Caco-2 (cell line): ENCODE measurements at regions not wholly inside any gene's neighbourhood (a gene's known extent, or its start where the extent isn't known, plus 50 kb on each side); places are given as distances from the start of the nearest gene placed in this dataset.

Experiments
- BruUV-seq: library from RNA; stranded (reverse); fragments of 400-500 nt; replicated peaks from 2 replicates; lab custom pipeline; 2021; lab: Mats Ljungman, UMichigan
- CTCF ChIA-PET: fragments of 300-600 bp; sonication (Branson Sonifier 250); formaldehyde crosslinking; loops from one replicate; lab custom pipeline; 2022; ENCODE audit warnings: antibody characterized with exemption; lab: Charles Lee
- POLR2A ChIA-PET: fragments of 300-600 bp; sonication (Branson Sonifier 250); formaldehyde crosslinking; loops from one replicate; lab custom pipeline; 2022; ENCODE audit warnings: antibody characterized with exemption; lab: Charles Lee
- DNase-seq, 2 experiments: peaks; one replicate each; pipeline versions ENCODE4 v3.0.0 to v3.0.0-alpha.2; 2020 to 2022
- H3K27me3 ChIP-seq: replicated peaks from 2 replicates; pipeline ENCODE4 v1.6.0; 2011; ENCODE audit warnings: low read length; ENCODE audit not compliant: control insufficient read depth, insufficient read depth
- H3K36me3 ChIP-seq: 2 replicates; pipeline ENCODE4 v1.5.1; 2011; ENCODE audit warnings: low read length; ENCODE audit not compliant: control insufficient read depth, insufficient read depth
- H3K4me1 ChIP-seq: fragments of 250-450 bp; sonication (Bioruptor Pico); 2 replicates; pipeline ENCODE4 v1.5.1; 2020; ENCODE audit warnings: mild to moderate bottlenecking
- H3K4me3 ChIP-seq: 2 replicates; pipeline ENCODE4 v1.5.1; 2011; ENCODE audit warnings: low read depth, mild to moderate bottlenecking, control low read depth, low read length
- H3K9me3 ChIP-seq: fragments of 250-450 bp; sonication (Bioruptor Pico); 2 replicates; pipeline ENCODE4 v1.5.1; 2020; ENCODE audit warnings: mild to moderate bottlenecking, moderate library complexity
- H3K27ac Mint-ChIP-seq: one replicate; pipeline ENCODE4 v1.8.0; 2022; ENCODE audit warnings: mixed read lengths; ENCODE audit not compliant: unreplicated experiment
- H3K27me3 Mint-ChIP-seq: one replicate; pipeline ENCODE4 v1.8.0; 2022; ENCODE audit warnings: mixed read lengths; ENCODE audit not compliant: insufficient read depth, unreplicated experiment
- H3K36me3 Mint-ChIP-seq: one replicate; pipeline ENCODE4 v1.8.0; 2022; ENCODE audit warnings: mild to moderate bottlenecking, mixed read lengths; ENCODE audit not compliant: insufficient read depth, unreplicated experiment
- H3K4me1 Mint-ChIP-seq: one replicate; pipeline ENCODE4 v1.8.0; 2022; ENCODE audit warnings: low read depth, mixed read lengths; ENCODE audit not compliant: unreplicated experiment
- H3K4me3 Mint-ChIP-seq: one replicate; pipeline ENCODE4 v1.8.0; 2022; ENCODE audit warnings: mild to moderate bottlenecking, moderate library complexity, mixed read lengths; ENCODE audit not compliant: unreplicated experiment
- H3K9me3 Mint-ChIP-seq: one replicate; pipeline ENCODE4 v1.8.0; 2022; ENCODE audit warnings: mixed read lengths; ENCODE audit not compliant: unreplicated experiment
- intact Hi-C: fragments of 100-400 bp; cut with micrococcal nuclease; formaldehyde crosslinking; loops from one replicate; pipeline ENCODE4 v1.10.0; 2022; ENCODE audit not compliant: unreplicated experiment
- TF ChIP-seq, protein P1 (sequence below), 2 experiments: fragments of 200-600 bp in 1 of 2; IDR thresholded peaks; 1 replicate in 1 of 2; 2 replicates in 1 of 2; pipeline versions ENCODE4 v1.5.1 to v1.8.0; 2011 to 2022; ENCODE audit warnings: antibody characterized with exemption in 1 of 2, control low read depth in 1 of 2, inconsistent platforms in 1 of 2, low read depth in 1 of 2, low read length in 1 of 2, mild to moderate bottlenecking in 1 of 2, moderate library complexity in 1 of 2; ENCODE audit not compliant: insufficient read depth in 1 of 2, severe bottlenecking in 1 of 2, unreplicated experiment in 1 of 2

DNA sequence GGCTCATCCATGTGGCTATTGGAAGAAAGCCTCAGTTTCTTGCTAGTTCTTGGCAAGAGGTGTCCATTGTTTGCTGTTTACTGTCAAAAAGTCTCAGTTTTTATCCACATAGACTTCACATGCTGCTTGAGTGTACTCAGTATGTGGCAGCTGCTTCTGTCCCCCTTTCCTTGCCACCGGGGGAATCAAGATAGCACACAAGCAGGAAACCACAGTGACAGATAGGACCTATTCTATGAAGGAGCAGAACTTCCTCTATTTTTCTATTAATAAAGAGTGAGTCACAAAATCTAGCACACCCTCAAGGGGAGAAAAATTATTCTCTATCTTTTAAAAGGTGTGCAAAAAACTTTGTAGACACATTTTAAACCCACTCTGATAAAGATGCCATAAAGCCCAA lies 121.4 kb upstream of the GMNC start:
- H3K9me3 ChIP-seq = peaks cover 10% of the 10 kb centered on the region
- Mint-ChIP-seq H3K27me3 (no peaks in the 10 kb centered on the region), H3K36me3 (no peaks in the 10 kb centered on the region), H3K4me1 (no peaks in the 10 kb centered on the region), H3K9me3 (peaks cover 16% of the 10 kb centered on the region), H3K4me3 (no peak overlapping the region), H3K27ac (no peak overlapping the region)
- H3K27me3 ChIP-seq = no peaks in the 10 kb centered on the region
- no peak for DNase-seq
- H3K36me3 ChIP-seq = no peaks in the 10 kb centered on the region
- CTCF ChIA-PET = no interaction called here
- H3K4me3 ChIP-seq = no peak overlapping the region
- POLR2A ChIA-PET = no interaction called here
- intact Hi-C loops = no loop called here
- no TSS peak for BruUV-seq
- no peaks in the 10 kb centered on the region for H3K4me1 ChIP-seq
- TF ChIP-seq, protein P1, sequence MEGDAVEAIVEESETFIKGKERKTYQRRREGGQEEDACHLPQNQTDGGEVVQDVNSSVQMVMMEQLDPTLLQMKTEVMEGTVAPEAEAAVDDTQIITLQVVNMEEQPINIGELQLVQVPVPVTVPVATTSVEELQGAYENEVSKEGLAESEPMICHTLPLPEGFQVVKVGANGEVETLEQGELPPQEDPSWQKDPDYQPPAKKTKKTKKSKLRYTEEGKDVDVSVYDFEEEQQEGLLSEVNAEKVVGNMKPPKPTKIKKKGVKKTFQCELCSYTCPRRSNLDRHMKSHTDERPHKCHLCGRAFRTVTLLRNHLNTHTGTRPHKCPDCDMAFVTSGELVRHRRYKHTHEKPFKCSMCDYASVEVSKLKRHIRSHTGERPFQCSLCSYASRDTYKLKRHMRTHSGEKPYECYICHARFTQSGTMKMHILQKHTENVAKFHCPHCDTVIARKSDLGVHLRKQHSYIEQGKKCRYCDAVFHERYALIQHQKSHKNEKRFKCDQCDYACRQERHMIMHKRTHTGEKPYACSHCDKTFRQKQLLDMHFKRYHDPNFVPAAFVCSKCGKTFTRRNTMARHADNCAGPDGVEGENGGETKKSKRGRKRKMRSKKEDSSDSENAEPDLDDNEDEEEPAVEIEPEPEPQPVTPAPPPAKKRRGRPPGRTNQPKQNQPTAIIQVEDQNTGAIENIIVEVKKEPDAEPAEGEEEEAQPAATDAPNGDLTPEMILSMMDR (IDR thresholded peaks at IDR 0.05; ENCODE audit: insufficient read depth in 1 of 2, low read depth in 1 of 2, low read length in 1 of 2, severe bottlenecking in 1 of 2, unreplicated experiment in 1 of 2) = no peak

DNA sequence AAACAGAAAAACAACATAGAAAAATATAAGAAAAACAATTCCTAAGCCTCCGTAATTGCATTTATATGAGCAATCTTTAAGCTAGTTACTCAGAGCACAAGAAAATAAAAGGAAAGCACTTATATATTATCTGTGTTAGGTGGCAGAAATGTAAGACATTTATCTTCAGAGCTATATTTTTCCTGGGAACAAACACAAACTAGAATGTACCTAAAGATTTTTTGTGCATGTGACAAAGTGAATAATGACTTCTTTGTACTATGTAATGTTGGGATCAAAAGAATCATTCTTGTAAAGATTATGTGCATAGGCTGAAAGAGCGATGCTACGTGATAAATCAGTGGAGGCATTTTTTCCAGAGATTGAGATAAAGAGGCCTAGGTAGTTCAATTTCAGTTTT lies 111.3 kb upstream of the GMNC start:
- Histone ChIP-seq H3K4me3 (no peak overlapping the region), H3K4me1 (no peaks in the 10 kb centered on the region), H3K27me3 (no peaks in the 10 kb centered on the region), H3K9me3 (no peaks in the 10 kb centered on the region), H3K36me3 (no peaks in the 10 kb centered on the region)
- Mint-ChIP-seq H3K4me3 (no peak overlapping the region), H3K9me3 (no peaks in the 10 kb centered on the region), H3K36me3 (no peaks in the 10 kb centered on the region), H3K27me3 (peaks cover 2% of the 10 kb centered on the region), H3K4me1 (no peaks in the 10 kb centered on the region), H3K27ac (no peak overlapping the region)
- CTCF ChIA-PET = no interaction called here
- no TSS peak for BruUV-seq
- intact Hi-C loops = no loop called here
- DNase-seq = no peak
- POLR2A ChIA-PET = no interaction called here
- TF ChIP-seq, protein P1 (IDR thresholded peaks at IDR 0.05; ENCODE audit: insufficient read depth in 1 of 2, low read depth in 1 of 2, low read length in 1 of 2, severe bottlenecking in 1 of 2, unreplicated experiment in 1 of 2) = no peak

- H3K27ac Mint-ChIP-seq = no peak overlapping the region
- no peak for DNase-seq
- Histone ChIP-seq H3K4me1 (no peaks in the 10 kb centered on the region), H3K27me3 (no peaks in the 10 kb centered on the region), H3K36me3 (no peaks in the 10 kb centered on the region), H3K9me3 (no peaks in the 10 kb centered on the region), H3K4me3 (no peak overlapping the region)
- ChIA-PET POLR2A (no interaction called here), CTCF (no interaction called here)
- H3K9me3 Mint-ChIP-seq = no peaks in the 10 kb centered on the region
- H3K36me3 Mint-ChIP-seq = no peaks in the 10 kb centered on the region
- BruUV-seq = no TSS peak
- intact Hi-C loops = no loop called here
- no peak overlapping the region for H3K4me3 Mint-ChIP-seq
- TF ChIP-seq, protein P1 (IDR thresholded peaks at IDR 0.05; ENCODE audit: insufficient read depth in 1 of 2, low read depth in 1 of 2, low read length in 1 of 2, severe bottlenecking in 1 of 2, unreplicated experiment in 1 of 2) = no peak
- H3K4me1 Mint-ChIP-seq = no peaks in the 10 kb centered on the region
- peaks cover 2% of the 10 kb centered on the region for H3K27me3 Mint-ChIP-seq
Observed at GRCh38 chr3:190972840-190973270, 110.4 kb upstream of the GMNC start.
